ENCODE measurements at regions not wholly inside any gene's neighbourhood (a gene's known extent, or its start where the extent isn't known, plus 50 kb on each side); places are given as distances from the start of the nearest gene placed in this dataset.
A peak's percentile ranks its signal among the peaks of the same experiment; 100 is the strongest.

GRCh38 chr5:90290648-90291047, 118.9 kb downstream of the CETN3 start:
- TF ChIP-seq CTCF (IDR thresholded peaks at IDR 0.05; ENCODE audit: low read depth, low read length), result no peak
- DNase-seq (ENCODE audit: low read depth in 2 of 2), result no peak
- no peak overlapping the region for H3K4me3 ChIP-seq (replicated peaks in 1 of 2; ENCODE audit: low read depth in 2 of 2, low read length in 2 of 2)

- no peak overlapping the region for H3K4me3 ChIP-seq (replicated peaks in 1 of 2; ENCODE audit: low read depth in 2 of 2, low read length in 2 of 2)
- DNase-seq (ENCODE audit: low read depth in 2 of 2), result peak; percentile 17 to 24
- TF ChIP-seq CTCF (IDR thresholded peaks at IDR 0.05; ENCODE audit: low read depth, low read length), result no peak
Measured at GRCh38 chr5:90289837-90290236, 119.7 kb downstream of the CETN3 start.

GRCh38 chr5:90287036-90287435, 122.5 kb downstream of the CETN3 start:
- H3K4me3 ChIP-seq (replicated peaks in 1 of 2; ENCODE audit: low read depth in 2 of 2, low read length in 2 of 2), result no peak overlapping the region
- no peak for DNase-seq (ENCODE audit: low read depth in 2 of 2)
- no peak for TF ChIP-seq CTCF (IDR thresholded peaks at IDR 0.05; ENCODE audit: low read depth, low read length)

- peak in 1 of 2 donors; percentile 35 for DNase-seq (ENCODE audit: low read depth in 2 of 2)
- no peak for TF ChIP-seq CTCF (IDR thresholded peaks at IDR 0.05; ENCODE audit: low read depth, low read length)
- no peak overlapping the region for H3K4me3 ChIP-seq (replicated peaks in 1 of 2; ENCODE audit: low read depth in 2 of 2, low read length in 2 of 2)
Measured at GRCh38 chr5:90285581-90285980, 124.0 kb downstream of the CETN3 start.

GRCh38 chr5:90284375-90284774, 125.2 kb downstream of the CETN3 start:
- DNase-seq (ENCODE audit: low read depth in 2 of 2), result no peak

GRCh38 chr5:90279091-90279490, 130.5 kb downstream of the CETN3 start:
- no peak overlapping the region for H3K4me3 ChIP-seq (replicated peaks in 1 of 2; ENCODE audit: low read depth in 2 of 2, low read length in 2 of 2)
- TF ChIP-seq CTCF (IDR thresholded peaks at IDR 0.05; ENCODE audit: low read depth, low read length), result no peak
- DNase-seq (ENCODE audit: low read depth in 2 of 2), result peak in 1 of 2 donors; percentile 26

More at GRCh38 chr5:90284375-90284774, 125.2 kb downstream of the CETN3 start:
- no peak overlapping the region for H3K4me3 ChIP-seq (replicated peaks in 1 of 2; ENCODE audit: low read depth in 2 of 2, low read length in 2 of 2)
- no peak for TF ChIP-seq CTCF (IDR thresholded peaks at IDR 0.05; ENCODE audit: low read depth, low read length)

- no peak overlapping the region for H3K4me3 ChIP-seq (replicated peaks in 1 of 2; ENCODE audit: low read depth in 2 of 2, low read length in 2 of 2)
- DNase-seq (ENCODE audit: low read depth in 2 of 2), result no peak
- no peak for TF ChIP-seq CTCF (IDR thresholded peaks at IDR 0.05; ENCODE audit: low read depth, low read length)
Measured at GRCh38 chr5:90274216-90274615, 135.3 kb downstream of the CETN3 start.

Measured in cardiac fibroblast (primary cell).